Peyer's patch (tissue), 4 donors: ENCODE measurements at regions not wholly inside any gene's neighbourhood (a gene's known extent, or its start where the extent isn't known, plus 50 kb on each side); places are given as distances from the start of the nearest gene placed in this dataset.

Source experiments
- CTCF ChIP-seq, 6 experiments: fragments of 450-650 bp in 4 of 6; fragments of 200-600 bp in 2 of 6; sonication (generic) in 1 of 6; IDR thresholded peaks; one replicate each; pipeline ENCODE4 v1.5.1; 2017 to 2019; ENCODE audit warnings: antibody characterized with exemption in 6 of 6, mild to moderate bottlenecking in 3 of 6, moderate library complexity in 1 of 6
- POLR2A ChIP-seq, 2 donors: fragments of 450-650 bp; IDR thresholded peaks; one replicate each; pipeline ENCODE4 v1.5.1; 2017; ENCODE audit warnings: antibody characterized with exemption in 2 of 2, mild to moderate bottlenecking in 2 of 2, moderate library complexity in 2 of 2

GRCh38 chr14:84991021-84991420 lies 538.9 kb upstream of the FLRT2 start:
- no peak for TF ChIP-seq CTCF (IDR thresholded peaks at IDR 0.05)
- no peak for TF ChIP-seq POLR2A (IDR thresholded peaks at IDR 0.05)
